GM23338 (cell line): ENCODE measurements at regions not wholly inside any gene's neighbourhood (a gene's known extent, or its start where the extent isn't known, plus 50 kb on each side); places are given as distances from the start of the nearest gene placed in this dataset.

Experiments
- CREB1 ChIP-seq: fragments of 250-450 bp; sonication (Bioruptor Pico); IDR thresholded peaks from 2 replicates; pipeline ENCODE4 v1.5.0; 2020; ENCODE audit warnings: low read depth, mild to moderate bottlenecking, moderate library complexity
- CTCF ChIP-seq, 2 experiments: fragments of 200-600 bp in 1 of 2; sonication (generic) in 1 of 2; conservative IDR thresholded peaks; 2 replicates each; pipeline versions ENCODE4 v1.5.1 to v1.6.1; 2016 to 2017; ENCODE audit warnings: antibody characterized with exemption in 2 of 2, low read depth in 2 of 2, mild to moderate bottlenecking in 2 of 2, moderate library complexity in 1 of 2
- EZH2 ChIP-seq: fragments of 200-600 bp; sonication (generic); IDR thresholded peaks from one replicate; pipeline ENCODE4 v1.8.0; 2017; ENCODE audit warnings: antibody characterized with exemption, mild to moderate bottlenecking, low read depth; ENCODE audit not compliant: unreplicated experiment
- EZH2phosphoT487 ChIP-seq: fragments of 200-600 bp; sonication (generic); IDR thresholded peaks from one replicate; pipeline ENCODE4 v1.8.1; 2018; ENCODE audit warnings: antibody characterized with exemption; ENCODE audit not compliant: unreplicated experiment
- JUNB ChIP-seq: IDR thresholded peaks from one replicate; pipeline ENCODE4 v1.6.1; 2016; ENCODE audit warnings: antibody characterized with exemption; ENCODE audit not compliant: unreplicated experiment
- NANOG ChIP-seq: IDR thresholded peaks from 2 replicates; pipeline ENCODE4 v1.6.1; 2016; ENCODE audit warnings: antibody characterized with exemption, borderline replicate concordance
- POLR2AphosphoS5 ChIP-seq: IDR thresholded peaks from 2 replicates; pipeline ENCODE4 v1.6.1; 2016; ENCODE audit warnings: antibody characterized with exemption, low read depth
- REST ChIP-seq: IDR thresholded peaks from one replicate; pipeline ENCODE4 v1.6.1; 2018; ENCODE audit warnings: antibody characterized with exemption; ENCODE audit not compliant: unreplicated experiment
- STAT1 ChIP-seq: IDR thresholded peaks from one replicate; pipeline ENCODE4 v1.6.1; 2016; ENCODE audit warnings: antibody characterized with exemption; ENCODE audit not compliant: unreplicated experiment
- ZNF114 ChIP-seq: fragments of 250-450 bp; sonication (Bioruptor Pico); IDR thresholded peaks from 2 replicates; pipeline ENCODE4 v1.5.0; 2020; ENCODE audit warnings: mild to moderate bottlenecking, moderate library complexity
- ZNF462 ChIP-seq: fragments of 250-450 bp; sonication (Bioruptor Pico); IDR thresholded peaks from 2 replicates; pipeline ENCODE4 v1.5.0; 2020; ENCODE audit warnings: mild to moderate bottlenecking, moderate library complexity

GRCh38 chr3:150169330-150169940, 198.7 kb upstream of the PFN2 start (continued):
- TF ChIP-seq ZNF462 (CRISPR knock-in tag) (no peak), POLR2AphosphoS5 (no peak), ZNF114 (CRISPR knock-in tag) (no peak), CREB1 (no peak), EZH2 (no peak), NANOG (no peak), CTCF (conservative IDR thresholded peaks at IDR 0.05; ENCODE audit: low read depth in 2 of 2) (no peak), STAT1 (no peak), JUNB (no peak), EZH2phosphoT487 (no peak), REST (no peak)
